Astrocyte of the cerebellum (primary cell): ENCODE measurements at regions not wholly inside any gene's neighbourhood (a gene's known extent, or its start where the extent isn't known, plus 50 kb on each side); places are given as distances from the start of the nearest gene placed in this dataset.

Experiments used
- DNase-seq: peaks from one replicate; pipeline ENCODE4 v3.0.0-alpha.2; 2011; ENCODE audit warnings: low read depth
- H3K4me3 ChIP-seq: 2 replicates; pipeline ENCODE4 v1.5.1; 2011; ENCODE audit warnings: mild to moderate bottlenecking, low read depth, low read length, moderate library complexity
- CTCF ChIP-seq: IDR thresholded peaks from 2 replicates; pipeline ENCODE4 v1.5.1; 2012; ENCODE audit warnings: low read length, low read depth, moderate library complexity, mild to moderate bottlenecking; ENCODE audit errors: missing control alignments
- in situ Hi-C: cut with HindIII; loops from 2 replicates; pipeline ENCODE4 v1.10.0; 2017; ENCODE audit warnings: low sequenced_read_pairs

GRCh38 chr12:107144441-107144840, 51.1 kb upstream of the CRY1 start:
- no peak for TF ChIP-seq CTCF
- in situ Hi-C loops, result no loop called here

GRCh38 chr12:107144990-107145389, 51.6 kb upstream of the CRY1 start:
- no peak for DNase-seq
- no peak overlapping the region for H3K4me3 ChIP-seq
- in situ Hi-C loops, result no loop called here
- TF ChIP-seq CTCF, result no peak

More at GRCh38 chr12:107144441-107144840, 51.1 kb upstream of the CRY1 start:
- DNase-seq, result no peak
- H3K4me3 ChIP-seq, result no peak overlapping the region

- no peak overlapping the region for H3K4me3 ChIP-seq
- TF ChIP-seq CTCF, result no peak
- DNase-seq, result no peak
- in situ Hi-C loops, result no loop called here
These were observed 52.0 kb upstream of the CRY1 start for GRCh38 chr12:107145397-107145796.

- DNase-seq, result no peak
- no peak overlapping the region for H3K4me3 ChIP-seq
- in situ Hi-C loops, result no loop called here
- TF ChIP-seq CTCF, result no peak
These were observed 54.8 kb upstream of the CRY1 start for GRCh38 chr12:107148107-107148506.

- DNase-seq, result no peak
- no peak overlapping the region for H3K4me3 ChIP-seq
- no peak for TF ChIP-seq CTCF
- in situ Hi-C loops, result no loop called here
These were observed 59.0 kb upstream of the CRY1 start for GRCh38 chr12:107152315-107152714.

- in situ Hi-C loops, result no loop called here
- TF ChIP-seq CTCF, result no peak
- no peak for DNase-seq
- no peak overlapping the region for H3K4me3 ChIP-seq
These were observed 66.1 kb upstream of the CRY1 start for GRCh38 chr12:107159384-107159900.

GRCh38 chr12:107163413-107163812, 70.1 kb upstream of the CRY1 start:
- H3K4me3 ChIP-seq, result no peak overlapping the region
- in situ Hi-C loops, result no loop called here
- no peak for DNase-seq
- TF ChIP-seq CTCF, result no peak
